ENCODE measurements at regions not wholly inside any gene's neighbourhood (a gene's known extent, or its start where the extent isn't known, plus 50 kb on each side); places are given as distances from the start of the nearest gene placed in this dataset.

DNA sequence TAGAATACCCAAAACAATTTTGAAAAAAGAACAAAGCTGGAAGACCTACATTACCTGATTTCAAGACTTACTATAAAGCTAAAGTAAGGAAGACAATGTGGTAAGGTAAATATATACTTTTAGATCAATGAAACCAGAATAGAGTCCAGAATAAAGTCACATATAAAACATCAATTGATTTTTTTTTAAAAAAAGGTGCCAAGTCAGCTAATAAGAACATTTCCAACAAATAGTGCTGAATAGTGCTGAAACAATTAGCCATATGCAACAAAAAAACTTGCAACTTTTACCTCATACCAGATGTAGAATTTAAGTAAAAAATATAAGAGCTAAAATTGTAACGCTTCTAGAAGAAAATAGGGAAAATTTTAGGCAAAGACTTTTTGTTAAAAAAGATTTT, 73.0 kb upstream of the PDHA1 start:
- no peaks in the 10 kb centered on the region for H3K9me3 ChIP-seq (ENCODE audit: control insufficient read depth in 2 of 2, insufficient read depth in 1 of 2, low read length in 1 of 2)
- H3K27ac ChIP-seq (ENCODE audit: low read depth in 1 of 2, low read length in 1 of 2), result no peak overlapping the region
- H3K36me3 ChIP-seq (ENCODE audit: control insufficient read depth in 2 of 2, insufficient read depth in 2 of 2, low read length in 1 of 2), result no peaks in the 10 kb centered on the region
- H3K4me1 ChIP-seq (ENCODE audit: control insufficient read depth in 2 of 2, insufficient read depth in 2 of 2, low read length in 2 of 2), result no peaks in the 10 kb centered on the region
- WGBS, result 96% methylated on average over 1 of the region's 1 CpG
- DNase-seq (ENCODE audit: low read depth in 6 of 9, low spot score in 9 of 9), result no peak
- no peaks in the 10 kb centered on the region for H3K27me3 ChIP-seq (ENCODE audit: control insufficient read depth in 2 of 2, insufficient read depth in 1 of 2, low read length in 1 of 2)
- no peak overlapping the region for H3K4me3 ChIP-seq (ENCODE audit: low read length in 2 of 2)

DNA sequence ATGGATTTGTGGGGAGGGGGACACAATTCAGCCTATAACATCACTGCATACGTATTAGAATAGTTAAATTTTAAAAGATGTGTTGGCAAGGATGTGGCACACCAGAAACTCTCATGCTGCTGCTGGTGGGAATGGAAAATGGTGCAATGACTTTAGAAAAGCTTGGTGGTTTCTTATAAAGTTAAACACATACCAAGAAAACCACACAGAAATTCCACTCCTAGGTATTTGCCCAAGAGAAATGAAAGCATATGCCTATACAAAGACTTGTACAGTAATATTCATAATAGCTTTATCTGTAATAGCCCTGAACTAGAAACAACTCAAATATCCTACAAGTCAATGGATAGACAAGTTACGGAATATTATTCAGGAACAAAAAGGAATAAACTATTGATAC, 71.3 kb upstream of the PDHA1 start:
- DNase-seq (ENCODE audit: low read depth in 6 of 9, low spot score in 9 of 9), result no peak
- WGBS, result 99% methylated on average over 2 of the region's 2 CpGs
- no peak overlapping the region for H3K27ac ChIP-seq (ENCODE audit: low read depth in 1 of 2, low read length in 1 of 2)
- no peak overlapping the region for H3K4me3 ChIP-seq (ENCODE audit: low read length in 2 of 2)
- no peaks in the 10 kb centered on the region for H3K4me1 ChIP-seq (ENCODE audit: control insufficient read depth in 2 of 2, insufficient read depth in 2 of 2, low read length in 2 of 2)
- H3K27me3 ChIP-seq (ENCODE audit: control insufficient read depth in 2 of 2, insufficient read depth in 1 of 2, low read length in 1 of 2), result no peaks in the 10 kb centered on the region
- no peaks in the 10 kb centered on the region for H3K9me3 ChIP-seq (ENCODE audit: control insufficient read depth in 2 of 2, insufficient read depth in 1 of 2, low read length in 1 of 2)
- no peaks in the 10 kb centered on the region for H3K36me3 ChIP-seq (ENCODE audit: control insufficient read depth in 2 of 2, insufficient read depth in 2 of 2, low read length in 1 of 2)

DNA sequence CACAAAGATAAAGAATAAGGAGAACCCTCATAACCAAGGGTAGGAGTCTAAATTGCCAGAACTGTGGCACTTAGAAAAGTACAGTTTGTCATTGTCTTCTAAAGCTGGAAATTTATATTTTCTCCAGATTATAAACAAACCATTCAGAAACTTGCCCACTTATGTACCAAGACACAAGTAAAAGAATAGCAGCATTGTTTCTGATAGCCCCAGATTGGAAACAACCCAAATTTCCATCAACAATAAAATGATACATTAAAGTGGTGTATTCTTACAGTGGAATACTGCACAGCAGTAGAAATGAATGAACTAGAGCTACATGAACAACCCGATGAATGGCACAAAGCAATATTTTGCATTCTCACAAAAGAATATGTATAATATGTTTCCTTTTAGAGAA, 63.1 kb upstream of the PDHA1 start:
- Histone ChIP-seq H3K27ac (ENCODE audit: low read depth in 1 of 2, low read length in 1 of 2) (no peak overlapping the region), H3K4me1 (ENCODE audit: control insufficient read depth in 2 of 2, insufficient read depth in 2 of 2, low read length in 2 of 2) (no peaks in the 10 kb centered on the region), H3K36me3 (ENCODE audit: control insufficient read depth in 2 of 2, insufficient read depth in 2 of 2, low read length in 1 of 2) (no peaks in the 10 kb centered on the region), H3K9me3 (ENCODE audit: control insufficient read depth in 2 of 2, insufficient read depth in 1 of 2, low read length in 1 of 2) (no peaks in the 10 kb centered on the region), H3K4me3 (ENCODE audit: low read length in 2 of 2) (no peak overlapping the region), H3K27me3 (ENCODE audit: control insufficient read depth in 2 of 2, insufficient read depth in 1 of 2, low read length in 1 of 2) (no peaks in the 10 kb centered on the region)
- 100% methylated on average over 1 of the region's 1 CpG for WGBS
- no peak for DNase-seq (ENCODE audit: low read depth in 6 of 9, low spot score in 9 of 9)

DNA sequence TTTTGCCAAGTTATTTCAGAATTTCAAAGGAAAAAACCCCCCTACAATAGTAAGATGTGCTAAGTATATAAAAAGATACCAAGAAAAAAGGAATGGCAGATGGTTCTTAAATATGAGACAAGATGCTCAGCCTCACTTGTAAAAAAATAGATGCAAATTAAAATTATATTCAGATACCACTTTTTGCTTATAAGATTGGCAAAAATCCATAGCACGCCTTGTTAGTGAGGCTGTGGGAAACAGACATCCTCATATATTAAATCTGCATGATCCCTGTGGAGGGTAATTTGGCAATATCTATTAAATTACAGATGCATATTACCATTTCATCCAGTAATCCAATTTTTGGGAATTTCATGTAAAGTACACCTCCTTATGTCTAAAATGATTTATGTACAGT, 62.5 kb upstream of the PDHA1 start:
- no peaks in the 10 kb centered on the region for H3K36me3 ChIP-seq (ENCODE audit: control insufficient read depth in 2 of 2, insufficient read depth in 2 of 2, low read length in 1 of 2)
- H3K9me3 ChIP-seq (ENCODE audit: control insufficient read depth in 2 of 2, insufficient read depth in 1 of 2, low read length in 1 of 2), result no peaks in the 10 kb centered on the region
- no peak overlapping the region for H3K27ac ChIP-seq (ENCODE audit: low read depth in 1 of 2, low read length in 1 of 2)
- H3K4me3 ChIP-seq (ENCODE audit: low read length in 2 of 2), result no peak overlapping the region
- no peaks in the 10 kb centered on the region for H3K27me3 ChIP-seq (ENCODE audit: control insufficient read depth in 2 of 2, insufficient read depth in 1 of 2, low read length in 1 of 2)
- WGBS, result 90% methylated on average over 1 of the region's 1 CpG
- H3K4me1 ChIP-seq (ENCODE audit: control insufficient read depth in 2 of 2, insufficient read depth in 2 of 2, low read length in 2 of 2), result no peaks in the 10 kb centered on the region
- DNase-seq (ENCODE audit: low read depth in 6 of 9, low spot score in 9 of 9), result no peak

DNA sequence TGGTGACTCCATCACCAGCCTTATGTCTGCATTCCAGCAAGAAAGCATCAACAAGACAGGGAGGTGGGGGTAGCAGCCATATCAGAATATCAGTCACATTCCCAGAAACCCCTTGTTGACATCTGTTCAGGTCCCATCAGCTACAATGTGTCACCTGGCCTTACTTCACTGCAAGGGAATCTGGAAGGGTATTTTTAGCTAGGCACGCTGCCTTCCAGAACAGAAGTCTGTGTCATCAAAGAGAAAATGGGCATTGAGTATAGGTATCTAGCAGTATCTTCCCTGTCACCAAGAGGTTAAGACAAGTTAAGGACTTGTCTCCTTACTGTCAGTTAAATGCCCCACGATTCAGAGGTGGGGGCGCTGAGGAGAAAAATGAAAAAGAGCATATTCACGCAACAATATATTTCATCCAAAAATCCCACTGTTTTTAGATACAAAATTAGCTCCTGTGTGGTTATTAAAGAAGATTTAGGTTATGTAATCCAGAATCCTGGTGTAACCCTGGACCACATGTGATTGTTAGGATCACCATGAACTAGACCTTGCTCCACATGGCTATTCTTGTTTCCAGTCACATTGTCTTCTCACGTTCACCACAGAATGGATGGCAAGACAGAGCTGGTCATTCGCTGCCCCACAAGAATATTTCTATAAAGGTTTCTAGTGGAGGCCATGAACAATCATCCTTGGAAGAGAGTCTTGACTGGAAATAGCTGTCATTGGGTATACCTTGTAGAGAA, 60.0 kb upstream of the PDHA1 start:
- Histone ChIP-seq H3K27ac (ENCODE audit: low read depth in 1 of 2, low read length in 1 of 2) (no peak overlapping the region), H3K27me3 (ENCODE audit: control insufficient read depth in 2 of 2, insufficient read depth in 1 of 2, low read length in 1 of 2) (no peaks in the 10 kb centered on the region), H3K4me1 (ENCODE audit: control insufficient read depth in 2 of 2, insufficient read depth in 2 of 2, low read length in 2 of 2) (no peaks in the 10 kb centered on the region), H3K36me3 (ENCODE audit: control insufficient read depth in 2 of 2, insufficient read depth in 2 of 2, low read length in 1 of 2) (no peaks in the 10 kb centered on the region), H3K9me3 (ENCODE audit: control insufficient read depth in 2 of 2, insufficient read depth in 1 of 2, low read length in 1 of 2) (no peaks in the 10 kb centered on the region), H3K4me3 (ENCODE audit: low read length in 2 of 2) (no peak overlapping the region)
- no peak for DNase-seq (ENCODE audit: low read depth in 6 of 9, low spot score in 9 of 9)
- WGBS, result 96% methylated on average over 6 of the region's 6 CpGs

DNA sequence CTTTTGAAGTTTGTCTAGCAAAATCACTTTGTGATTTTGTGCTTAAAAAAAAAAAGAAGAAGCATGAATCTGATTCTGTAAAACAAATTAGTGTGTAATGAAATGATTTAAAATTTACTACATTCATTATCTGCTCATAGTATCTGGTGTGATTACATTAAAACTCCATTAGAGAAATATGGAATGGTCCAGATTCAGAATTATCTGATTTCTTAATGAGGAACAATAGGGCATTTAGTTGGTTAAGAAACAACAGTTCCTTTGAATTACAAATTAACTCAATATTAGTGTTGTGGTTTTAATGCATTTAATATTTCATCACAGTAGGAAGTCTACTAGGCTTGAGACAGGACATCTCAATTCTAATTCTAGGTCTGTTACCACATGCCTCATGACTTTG, 57.9 kb upstream of the PDHA1 start:
- Histone ChIP-seq H3K4me3 (ENCODE audit: low read length in 2 of 2) (no peak overlapping the region), H3K27ac (ENCODE audit: low read depth in 1 of 2, low read length in 1 of 2) (no peak overlapping the region), H3K4me1 (ENCODE audit: control insufficient read depth in 2 of 2, insufficient read depth in 2 of 2, low read length in 2 of 2) (no peaks in the 10 kb centered on the region), H3K36me3 (ENCODE audit: control insufficient read depth in 2 of 2, insufficient read depth in 2 of 2, low read length in 1 of 2) (no peaks in the 10 kb centered on the region), H3K9me3 (ENCODE audit: control insufficient read depth in 2 of 2, insufficient read depth in 1 of 2, low read length in 1 of 2) (no peaks in the 10 kb centered on the region), H3K27me3 (ENCODE audit: control insufficient read depth in 2 of 2, insufficient read depth in 1 of 2, low read length in 1 of 2) (no peaks in the 10 kb centered on the region)
- DNase-seq (ENCODE audit: low read depth in 6 of 9, low spot score in 9 of 9), result no peak

DNA sequence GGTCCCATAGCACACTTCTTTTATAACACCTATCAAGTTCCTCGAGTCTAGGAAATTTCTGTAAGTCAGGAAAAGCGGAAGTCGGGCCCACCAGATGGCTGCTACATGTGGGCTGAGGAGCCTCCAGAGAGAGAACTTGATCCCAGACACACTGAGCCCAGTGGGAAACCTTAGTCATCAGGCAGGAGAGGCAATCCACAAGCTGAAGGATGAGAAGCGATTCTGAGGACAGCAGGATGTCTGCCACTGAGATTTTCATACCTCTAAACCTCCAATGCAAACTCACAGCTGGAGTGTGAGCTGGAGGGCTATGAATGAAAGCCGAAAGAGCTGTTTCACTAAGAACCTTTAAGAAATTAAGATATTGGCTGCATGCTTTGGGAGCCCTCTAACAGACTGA, 52.6 kb upstream of the PDHA1 start:
- WGBS, result 71% methylated on average over 5 of the region's 5 CpGs
- no peak overlapping the region for H3K4me3 ChIP-seq (ENCODE audit: low read length in 2 of 2)
- H3K27me3 ChIP-seq (ENCODE audit: control insufficient read depth in 2 of 2, insufficient read depth in 1 of 2, low read length in 1 of 2), result no peaks in the 10 kb centered on the region
- no peaks in the 10 kb centered on the region for H3K4me1 ChIP-seq (ENCODE audit: control insufficient read depth in 2 of 2, insufficient read depth in 2 of 2, low read length in 2 of 2)
- no peaks in the 10 kb centered on the region for H3K36me3 ChIP-seq (ENCODE audit: control insufficient read depth in 2 of 2, insufficient read depth in 2 of 2, low read length in 1 of 2)
- DNase-seq (ENCODE audit: low read depth in 6 of 9, low spot score in 9 of 9), result no peak
- no peaks in the 10 kb centered on the region for H3K9me3 ChIP-seq (ENCODE audit: control insufficient read depth in 2 of 2, insufficient read depth in 1 of 2, low read length in 1 of 2)
- H3K27ac ChIP-seq (ENCODE audit: low read depth in 1 of 2, low read length in 1 of 2), result no peak overlapping the region

DNA sequence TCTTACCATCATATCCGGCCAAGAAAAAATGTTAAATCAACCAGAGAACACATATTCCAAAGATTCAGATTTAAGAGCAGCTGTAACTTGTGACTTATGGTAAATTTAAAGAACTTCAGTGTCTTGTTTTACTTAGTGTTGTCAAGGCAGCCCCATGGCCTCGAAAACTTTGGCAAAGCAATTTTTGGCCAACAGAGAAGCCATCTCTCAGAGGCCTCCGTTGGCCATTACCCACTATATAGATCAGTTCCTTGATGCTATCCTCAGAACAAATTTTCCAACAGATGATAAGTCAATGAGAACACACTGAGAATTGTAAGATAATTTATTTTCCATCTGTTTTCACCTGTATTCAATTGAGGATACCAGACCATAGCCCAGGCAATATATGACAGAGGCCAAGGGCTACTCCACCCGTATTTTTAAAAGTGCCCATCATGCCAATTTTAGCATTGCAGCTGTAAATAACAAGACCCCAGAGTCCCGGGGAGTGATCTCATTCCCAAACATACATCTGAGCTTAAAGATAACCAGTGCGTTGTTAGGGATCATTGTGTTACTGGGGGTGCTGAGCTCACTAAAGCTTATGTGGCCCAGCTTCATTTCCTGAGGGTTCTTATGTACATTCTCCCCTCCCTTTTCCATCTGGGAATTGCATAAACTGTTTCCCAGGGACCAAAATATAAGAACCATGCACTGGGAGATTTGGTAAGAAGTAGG, 50.0 kb upstream of the PDHA1 start:
- Histone ChIP-seq H3K36me3 (ENCODE audit: control insufficient read depth in 2 of 2, insufficient read depth in 2 of 2, low read length in 1 of 2) (no peaks in the 10 kb centered on the region), H3K4me3 (ENCODE audit: low read length in 2 of 2) (no peak overlapping the region), H3K27me3 (ENCODE audit: control insufficient read depth in 2 of 2, insufficient read depth in 1 of 2, low read length in 1 of 2) (no peaks in the 10 kb centered on the region), H3K9me3 (ENCODE audit: control insufficient read depth in 2 of 2, insufficient read depth in 1 of 2, low read length in 1 of 2) (no peaks in the 10 kb centered on the region), H3K4me1 (ENCODE audit: control insufficient read depth in 2 of 2, insufficient read depth in 2 of 2, low read length in 2 of 2) (no peaks in the 10 kb centered on the region), H3K27ac (ENCODE audit: low read depth in 1 of 2, low read length in 1 of 2) (no peak overlapping the region)
- WGBS, result 92% methylated on average over 6 of the region's 6 CpGs
- DNase-seq (ENCODE audit: low read depth in 6 of 9, low spot score in 9 of 9), result no peak

Data from thymus (tissue), 11 donors.